Osteoblast (primary cell): ENCODE measurements at regions not wholly inside any gene's neighbourhood (a gene's known extent, or its start where the extent isn't known, plus 50 kb on each side); places are given as distances from the start of the nearest gene placed in this dataset.
"Not testable (repeated sequence)": the region's sequence is repeated elsewhere in the genome, so short reads cannot be mapped to it uniquely, and the experiment has no call there.

Source experiments
- DNase-seq: peaks from one replicate; pipeline ENCODE4 v3.0.0; 2011; ENCODE audit warnings: low spot score, mixed read lengths; ENCODE audit not compliant: insufficient read length; ENCODE audit errors: missing footprints
- H2AFZ ChIP-seq: 2 replicates; pipeline ENCODE4 v1.6.0; 2011; ENCODE audit warnings: mild to moderate bottlenecking, low read length
- H3K27ac ChIP-seq: 2 replicates; pipeline ENCODE4 v1.5.1; 2011; ENCODE audit warnings: mild to moderate bottlenecking, low read depth, low read length, moderate library complexity
- H3K27me3 ChIP-seq: 2 replicates; pipeline ENCODE4 v1.6.0; 2012; ENCODE audit warnings: mild to moderate bottlenecking, control low read depth, inconsistent platforms, low read length, moderate library complexity; ENCODE audit not compliant: insufficient read depth
- H3K36me3 ChIP-seq: 2 replicates; pipeline ENCODE4 v1.5.1; 2011; ENCODE audit warnings: mild to moderate bottlenecking, low read length, control low read depth, moderate library complexity; ENCODE audit not compliant: insufficient read depth
- H3K4me1 ChIP-seq: 2 replicates; pipeline ENCODE4 v1.5.1; 2011; ENCODE audit warnings: mild to moderate bottlenecking, low read length, control low read depth, moderate library complexity; ENCODE audit not compliant: insufficient read depth
- H3K4me2 ChIP-seq: 2 replicates; pipeline ENCODE4 v1.6.0; 2011; ENCODE audit warnings: mild to moderate bottlenecking, low read length; ENCODE audit not compliant: insufficient read depth
- H3K4me3 ChIP-seq: fragments of 200-600 bp; sonication (generic); 3 replicates; pipeline ENCODE4 v1.5.1; 2012; ENCODE audit warnings: mild to moderate bottlenecking, low read length, inconsistent platforms; ENCODE audit not compliant: insufficient read depth
- H3K79me2 ChIP-seq: 2 replicates; pipeline ENCODE4 v1.6.0; 2012; ENCODE audit warnings: mild to moderate bottlenecking, low read length, control low read depth, inconsistent platforms; ENCODE audit not compliant: insufficient read depth
- H3K9me3 ChIP-seq: 2 replicates; pipeline ENCODE4 v1.5.1; 2011; ENCODE audit warnings: low read depth, low read length, control low read depth
- H4K20me1 ChIP-seq: 2 replicates; pipeline ENCODE4 v1.6.0; 2012; ENCODE audit warnings: mild to moderate bottlenecking, low read length, control low read depth; ENCODE audit not compliant: insufficient read depth
- CTCF ChIP-seq: IDR thresholded peaks from 2 replicates; pipeline ENCODE4 v1.5.1; 2011; ENCODE audit warnings: mild to moderate bottlenecking, low read depth, low read length, moderate library complexity; ENCODE audit errors: extremely low read depth

DNA sequence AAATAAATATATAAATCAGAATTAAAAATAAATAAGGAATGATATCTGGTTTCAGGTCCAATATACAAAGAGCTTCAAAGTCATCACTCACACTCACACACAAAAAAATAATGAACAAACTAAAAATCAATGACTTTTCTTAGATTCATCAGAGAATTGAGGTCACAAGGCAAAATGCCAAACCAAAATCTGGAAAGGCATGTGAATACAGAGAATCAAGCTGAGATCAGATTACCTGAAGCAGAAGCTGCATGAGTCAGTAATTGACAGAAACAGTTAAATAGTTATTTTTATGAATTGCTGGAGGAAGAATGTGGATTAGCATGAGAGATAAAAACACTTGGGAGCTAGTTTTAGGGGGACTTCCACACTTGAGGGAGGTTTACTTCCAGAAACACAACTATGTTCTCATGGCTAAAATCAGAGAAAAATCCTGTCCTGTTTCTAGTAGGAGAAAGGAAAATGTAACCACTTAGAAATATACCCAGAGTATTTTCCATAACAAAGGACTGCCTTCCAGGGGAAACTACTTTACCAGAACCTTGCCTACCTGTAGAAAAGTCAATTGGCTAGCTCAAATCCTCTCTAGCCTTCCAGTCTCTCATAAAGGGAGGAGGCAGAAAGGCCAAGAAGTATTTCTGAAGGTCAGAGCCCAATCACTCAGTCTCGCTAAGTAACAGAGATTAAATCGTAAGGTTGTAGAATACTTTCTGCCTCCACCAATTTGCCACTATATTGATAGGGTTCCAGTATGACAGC, 536.6 kb upstream of the NR5A2 start:
- no peak overlapping the region for H3K4me2 ChIP-seq
- H3K4me3 ChIP-seq, result no peak overlapping the region
- no peaks in the 10 kb centered on the region for H3K27me3 ChIP-seq
- no peak for TF ChIP-seq CTCF
- no peak overlapping the region for H3K27ac ChIP-seq
- DNase-seq, result peak; percentile 1
- H2AFZ ChIP-seq, result no peak overlapping the region
- no peaks in the 10 kb centered on the region for H3K9me3 ChIP-seq
- H4K20me1 ChIP-seq, result no peaks in the 10 kb centered on the region
- no peaks in the 10 kb centered on the region for H3K4me1 ChIP-seq
- H3K79me2 ChIP-seq, result no peaks in the 10 kb centered on the region
- no peaks in the 10 kb centered on the region for H3K36me3 ChIP-seq

GRCh38 chr1:199495432-199495831, 532.1 kb upstream of the NR5A2 start:
- DNase-seq, result no peak
- TF ChIP-seq CTCF, result no peak
- H3K9me3 ChIP-seq, result no peaks in the 10 kb centered on the region
- no peaks in the 10 kb centered on the region for H3K79me2 ChIP-seq
- H3K27ac ChIP-seq, result no peak overlapping the region
- H3K4me3 ChIP-seq, result no peak overlapping the region
- H2AFZ ChIP-seq, result no peak overlapping the region
- H3K4me2 ChIP-seq, result no peak overlapping the region
- H3K4me1 ChIP-seq, result no peaks in the 10 kb centered on the region
- no peaks in the 10 kb centered on the region for H3K27me3 ChIP-seq
- no peaks in the 10 kb centered on the region for H3K36me3 ChIP-seq
- no peaks in the 10 kb centered on the region for H4K20me1 ChIP-seq

DNA sequence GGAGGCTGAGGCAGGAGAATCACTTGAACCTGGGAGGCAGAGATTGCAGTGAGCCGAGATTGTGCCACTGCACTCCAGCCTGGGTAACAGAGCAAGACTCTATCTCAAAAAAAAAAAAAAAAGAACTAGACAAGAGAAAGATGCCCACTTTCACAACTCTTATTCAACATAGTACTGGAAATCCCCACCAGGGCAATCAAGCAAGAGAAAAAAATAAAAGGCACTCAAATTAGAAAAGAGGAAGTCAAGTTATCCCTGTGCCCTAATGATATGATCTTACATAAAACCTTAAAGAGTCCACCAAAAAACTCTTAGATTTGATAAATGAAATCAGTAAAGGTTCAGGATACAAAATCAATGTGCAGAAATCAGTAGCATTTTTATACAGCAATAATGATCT, 528.7 kb upstream of the NR5A2 start:
- H2AFZ ChIP-seq, H3K79me2 ChIP-seq, H3K36me3 ChIP-seq, H4K20me1 ChIP-seq, DNase-seq, H3K4me3 ChIP-seq, H3K27ac ChIP-seq, H3K4me2 ChIP-seq, H3K9me3 ChIP-seq, H3K4me1 ChIP-seq, H3K27me3 ChIP-seq: not testable (repeated sequence)

GRCh38 chr1:199508072-199508471, 519.4 kb upstream of the NR5A2 start:
- H3K9me3 ChIP-seq, result no peaks in the 10 kb centered on the region
- no peaks in the 10 kb centered on the region for H3K36me3 ChIP-seq
- no peak overlapping the region for H3K27ac ChIP-seq
- no peak overlapping the region for H3K4me3 ChIP-seq
- H3K79me2 ChIP-seq, result no peaks in the 10 kb centered on the region
- H4K20me1 ChIP-seq, result no peaks in the 10 kb centered on the region
- no peak for TF ChIP-seq CTCF
- no peaks in the 10 kb centered on the region for H3K27me3 ChIP-seq
- no peak overlapping the region for H3K4me2 ChIP-seq
- no peak overlapping the region for H2AFZ ChIP-seq
- no peaks in the 10 kb centered on the region for H3K4me1 ChIP-seq
- no peak for DNase-seq
